ENCODE measurements at regions not wholly inside any gene's neighbourhood (a gene's known extent, or its start where the extent isn't known, plus 50 kb on each side); places are given as distances from the start of the nearest gene placed in this dataset.

DNA sequence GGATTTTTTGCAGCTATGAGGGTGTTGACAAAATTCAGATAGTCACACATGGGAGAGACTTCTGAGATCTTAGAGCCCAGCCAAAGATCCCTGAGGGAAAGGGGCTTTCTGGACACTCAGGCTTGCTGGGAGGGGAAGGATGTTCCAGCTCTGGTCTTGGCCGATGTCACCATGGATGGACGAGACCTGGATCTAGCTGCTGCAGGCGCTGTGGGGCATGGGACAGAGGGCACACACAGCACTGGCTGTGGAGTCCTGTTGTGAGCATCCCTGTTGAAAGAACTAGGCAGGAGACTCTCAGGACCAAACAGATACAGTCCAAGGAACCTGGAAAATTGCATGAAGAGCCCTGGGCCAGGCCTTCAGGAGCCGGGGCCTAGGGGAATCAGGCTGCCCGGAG lies 80.1 kb upstream of the SDK2 start:
- H3K9ac ChIP-seq (ENCODE audit: insufficient read depth in 1 of 2, low read depth in 2 of 2, low read length in 2 of 2): no peak overlapping the region
- in situ Hi-C loops (cut with MboI): no loop called here
- no peak overlapping the region for H2AFZ ChIP-seq (ENCODE audit: low read depth, low read length)
- intact Hi-C loops (cut with micrococcal nuclease): no loop called here
- no peak for FAIRE-seq
- peaks cover 5 to 28% of the 10 kb centered on the region in 2 experiments; a peak in 4 of 5 replicates for H3K27me3 ChIP-seq (ENCODE audit: control insufficient read depth in 2 of 2, insufficient read depth in 2 of 2, low read length in 2 of 2)
- no peak overlapping the region for H3K4me3 ChIP-seq
- H3K9me3 ChIP-seq (replicated peaks; ENCODE audit: control insufficient read depth, insufficient read depth, low read depth, low read length): no peaks in the 10 kb centered on the region
- WGBS (ENCODE audit: insufficient coverage, low coverage, missing lambda C conversion rate): 3% methylated on average over 5 of the region's 5 CpGs
- TF ChIP-seq HDAC1 (IDR thresholded peaks at IDR 0.05) (no peak), PTRF (tag; IDR thresholded peaks at IDR 0.05) (no peak), TFAM (CRISPR knock-in tag; conservative IDR thresholded peaks at IDR 0.05) (no peak), OTX1 (CRISPR knock-in tag; IDR thresholded peaks at IDR 0.05) (no peak), ETS2 (tag; IDR thresholded peaks at IDR 0.05; ENCODE audit: borderline replicate concordance, poor library complexity, severe bottlenecking) (no peak), ZNF696 (CRISPR knock-in tag; conservative IDR thresholded peaks at IDR 0.05) (no peak), HCFC1 (IDR thresholded peaks at IDR 0.05; ENCODE audit: low read depth, low read length) (no peak), LCOR (CRISPR knock-in tag; IDR thresholded peaks at IDR 0.05) (no peak), RHOXF2B (CRISPR knock-in tag; conservative IDR thresholded peaks at IDR 0.05) (no peak), STAT6 (CRISPR knock-in tag; IDR thresholded peaks at IDR 0.05) (no peak), TAF9B (IDR thresholded peaks at IDR 0.05; ENCODE audit: partially characterized antibody) (no peak), ZNF140 (CRISPR knock-in tag; IDR thresholded peaks at IDR 0.05) (no peak), NFIC (IDR thresholded peaks at IDR 0.05) (no peak), POLR2G (IDR thresholded peaks at IDR 0.05; ENCODE audit: low read depth, low read length) (no peak), ETV6 (IDR thresholded peaks at IDR 0.05; ENCODE audit: borderline replicate concordance in 1 of 2, low read depth in 2 of 2, low read length in 1 of 2) (no peak), ETV6 (CRISPR knock-in tag; IDR thresholded peaks at IDR 0.05; ENCODE audit: borderline replicate concordance) (no peak), ZBTB8A (IDR thresholded peaks at IDR 0.05; ENCODE audit: partially characterized antibody) (no peak)
- ATAC-seq: no peak
- no peaks in the 10 kb centered on the region for H3K79me2 ChIP-seq (ENCODE audit: control insufficient read depth, insufficient read depth, low read length)
- H4K20me1 ChIP-seq (replicated peaks; ENCODE audit: control insufficient read depth, insufficient read depth, low read length): no peaks in the 10 kb centered on the region
- H3K4me1 ChIP-seq (replicated peaks in 1 of 2; ENCODE audit: control insufficient read depth in 2 of 2, insufficient read depth in 2 of 2, low read length in 2 of 2): peaks cover 0 to 3% of the 10 kb centered on the region in 2 experiments; a peak in 1 of 5 replicates
- no peaks in the 10 kb centered on the region for H3K36me3 ChIP-seq (ENCODE audit: control insufficient read depth, insufficient read depth, low read length)
- ChIA-PET CTCF (ENCODE audit: low intra/inter-chr PET ratio) (no interaction called here), POLR2A (interaction anchor here (0.7 kb wide), 1 partner anchor 268 kb away, joined by 4 read pairs; no protein-coding TSS in a partner anchor)
- no TSS peak for BruUV-seq (replicated peaks)
- H3K27ac ChIP-seq (ENCODE audit: extremely low read depth, low read depth, low read length): no peak overlapping the region
- no peak overlapping the region for H3K4me2 ChIP-seq (ENCODE audit: insufficient read depth, low read length)
- H3K9me1 ChIP-seq (ENCODE audit: control insufficient read depth, insufficient read depth, low read length): no peaks in the 10 kb centered on the region
- no peak for DNase-seq (ENCODE audit: extremely low read depth in 1 of 4, low spot score in 3 of 4)
